Neural cell (in vitro differentiated cells): ENCODE measurements at regions not wholly inside any gene's neighbourhood (a gene's known extent, or its start where the extent isn't known, plus 50 kb on each side); places are given as distances from the start of the nearest gene placed in this dataset.

Source experiments
- H2AFZ ChIP-seq: fragments of 200-600, 300-800 bp; sonication (generic), shearing (Covaris generic); 2 replicates; pipeline ENCODE4 v1.6.0; 2014; ENCODE audit warnings: low read depth, mild to moderate bottlenecking, antibody characterized with exemption, low read length, moderate library complexity
- H3F3A ChIP-seq: fragments of 200-600 bp; shearing (Covaris generic); 2 replicates; pipeline ENCODE4 v1.6.1; 2016; ENCODE audit warnings: mild to moderate bottlenecking, moderate library complexity, mixed read lengths, antibody characterized with exemption, low read length; ENCODE audit not compliant: insufficient read depth, poor library complexity, severe bottlenecking
- H3K27ac ChIP-seq: fragments of 200-600, 300-800 bp; sonication (generic), shearing (Covaris generic); 2 replicates; pipeline ENCODE4 v1.5.1; 2014; ENCODE audit warnings: mild to moderate bottlenecking, low read length, moderate library complexity
- H3K27me3 ChIP-seq: fragments of 300-800, 200-600 bp; sonication (generic), shearing (Covaris generic); 2 replicates; pipeline ENCODE4 v1.6.0; 2014; ENCODE audit warnings: mild to moderate bottlenecking, low read depth, low read length, moderate library complexity; ENCODE audit not compliant: insufficient read depth
- H3K36me3 ChIP-seq: fragments of 300-800, 200-600 bp; sonication (generic), shearing (Covaris generic); 2 replicates; pipeline ENCODE4 v1.5.1; 2014; ENCODE audit warnings: mild to moderate bottlenecking, antibody characterized with exemption, low read length, moderate library complexity; ENCODE audit not compliant: insufficient read depth
- H3K4me2 ChIP-seq: fragments of 300-800, 200-600 bp; sonication (generic), shearing (Covaris generic); 2 replicates; pipeline ENCODE4 v1.6.0; 2014; ENCODE audit warnings: mild to moderate bottlenecking, low read length
- H3K4me3 ChIP-seq: fragments of 300-800, 200-600 bp; sonication (generic), shearing (Covaris generic); 2 replicates; pipeline ENCODE4 v1.5.1; 2014; ENCODE audit warnings: mild to moderate bottlenecking, low read length, moderate library complexity
- H3K79me2 ChIP-seq: fragments of 200-600 bp; shearing (Covaris generic); replicated peaks from 2 replicates; pipeline ENCODE4 v1.6.0; 2014; ENCODE audit warnings: mild to moderate bottlenecking, low read length, moderate library complexity; ENCODE audit not compliant: insufficient read depth
- H3K9ac ChIP-seq: fragments of 300-800, 200-600 bp; sonication (generic), shearing (Covaris generic); 2 replicates; pipeline ENCODE4 v1.6.1; 2016; ENCODE audit warnings: mild to moderate bottlenecking, low read length, mixed read lengths
- H3K9me2 ChIP-seq: fragments of 200-600 bp; shearing (Covaris generic); 2 replicates; pipeline ENCODE4 v1.6.1; 2016; ENCODE audit warnings: mild to moderate bottlenecking, low read length, mixed read lengths; ENCODE audit not compliant: insufficient read depth
- H3K9me3 ChIP-seq: fragments of 200-600, 300-800 bp; sonication (generic), shearing (Covaris generic); 2 replicates; pipeline ENCODE4 v1.6.1; 2016; ENCODE audit warnings: mild to moderate bottlenecking, mixed run types, low read length, moderate library complexity, mixed read lengths
- H4K20me1 ChIP-seq: fragments of 200-600 bp; shearing (Covaris generic); 2 replicates; pipeline ENCODE4 v1.6.1; 2016; ENCODE audit warnings: mild to moderate bottlenecking, mixed run types; ENCODE audit not compliant: insufficient read depth
- EP300 ChIP-seq: fragments of 450-650 bp; conservative IDR thresholded peaks from 2 replicates; pipeline ENCODE4 v1.6.1; 2014; ENCODE audit warnings: antibody characterized with exemption, mild to moderate bottlenecking, moderate library complexity; ENCODE audit not compliant: poor library complexity, severe bottlenecking
- EZH2 ChIP-seq: fragments of 200-600, 300-800 bp; shearing (Covaris generic), sonication (generic); IDR thresholded peaks from 2 replicates; pipeline ENCODE4 v1.6.1; 2014; ENCODE audit warnings: antibody characterized with exemption, low read length, borderline replicate concordance, mild to moderate bottlenecking; ENCODE audit not compliant: insufficient read depth, poor library complexity, severe bottlenecking
- MXI1 ChIP-seq: fragments of 450-650 bp; conservative IDR thresholded peaks from 2 replicates; pipeline ENCODE4 v1.6.1; 2014; ENCODE audit warnings: antibody characterized with exemption, mild to moderate bottlenecking; ENCODE audit not compliant: poor library complexity, severe bottlenecking
- POLR2AphosphoS5 ChIP-seq: IDR thresholded peaks from 2 replicates; pipeline ENCODE4 v1.6.1; 2012
- RAD21 ChIP-seq: fragments of 450-650 bp; conservative IDR thresholded peaks from 2 replicates; pipeline ENCODE4 v1.6.1; 2014; ENCODE audit warnings: antibody characterized with exemption, mild to moderate bottlenecking, moderate library complexity
- SMC3 ChIP-seq: fragments of 450-650 bp; conservative IDR thresholded peaks from 2 replicates; pipeline ENCODE4 v1.6.1; 2014; ENCODE audit warnings: antibody characterized with exemption, mild to moderate bottlenecking, moderate library complexity; ENCODE audit not compliant: poor library complexity
- TAF1 ChIP-seq: IDR thresholded peaks from 2 replicates; pipeline ENCODE4 v1.6.1; 2012; ENCODE audit warnings: low read depth
- TF ChIP-seq, protein P1 (sequence below): IDR thresholded peaks from 2 replicates; pipeline ENCODE4 v1.6.1; 2012; ENCODE audit warnings: borderline replicate concordance
- TF ChIP-seq, protein P2 (sequence below): fragments of 450-650 bp; IDR thresholded peaks from 2 replicates; pipeline ENCODE4 v1.5.1; 2014; ENCODE audit warnings: antibody characterized with exemption, mild to moderate bottlenecking, moderate library complexity; ENCODE audit not compliant: poor library complexity, severe bottlenecking

DNA sequence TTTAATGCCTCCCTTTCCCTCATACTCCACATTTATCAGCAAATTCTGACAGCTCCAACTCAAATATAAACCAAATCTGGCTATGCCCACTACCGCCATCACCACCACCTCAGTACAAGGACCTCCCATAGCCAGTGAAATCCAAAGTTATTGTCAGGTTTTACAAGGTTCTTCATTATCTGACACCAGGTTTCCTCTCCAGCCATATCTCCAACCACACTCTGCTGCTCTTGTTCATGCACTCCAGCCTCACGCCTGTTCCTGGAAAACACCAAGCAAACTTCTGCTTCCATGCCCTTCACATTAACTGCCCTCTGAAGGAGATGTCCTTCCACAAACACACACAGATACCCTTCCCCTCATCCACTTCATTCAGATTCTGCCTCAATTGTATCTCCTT, 102.2 kb upstream of the MIR17HG start:
- Histone ChIP-seq H3K36me3 (no peaks in the 10 kb centered on the region), H3K4me3 (no peak overlapping the region), H3F3A (no peaks in the 10 kb centered on the region), H3K79me2 (no peaks in the 10 kb centered on the region), H3K4me2 (no peak overlapping the region), H3K27ac (no peak overlapping the region), H4K20me1 (no peaks in the 10 kb centered on the region), H2AFZ (no peak overlapping the region), H3K9ac (no peak overlapping the region), H3K27me3 (no peaks in the 10 kb centered on the region), H3K9me3 (no peaks in the 10 kb centered on the region), H3K9me2 (no peaks in the 10 kb centered on the region)
- TF ChIP-seq EP300 (no peak), EZH2 (no peak), MXI1 (no peak), TAF1 (no peak), POLR2AphosphoS5 (no peak), RAD21 (no peak), SMC3 (no peak)
- TF ChIP-seq, protein P1, sequence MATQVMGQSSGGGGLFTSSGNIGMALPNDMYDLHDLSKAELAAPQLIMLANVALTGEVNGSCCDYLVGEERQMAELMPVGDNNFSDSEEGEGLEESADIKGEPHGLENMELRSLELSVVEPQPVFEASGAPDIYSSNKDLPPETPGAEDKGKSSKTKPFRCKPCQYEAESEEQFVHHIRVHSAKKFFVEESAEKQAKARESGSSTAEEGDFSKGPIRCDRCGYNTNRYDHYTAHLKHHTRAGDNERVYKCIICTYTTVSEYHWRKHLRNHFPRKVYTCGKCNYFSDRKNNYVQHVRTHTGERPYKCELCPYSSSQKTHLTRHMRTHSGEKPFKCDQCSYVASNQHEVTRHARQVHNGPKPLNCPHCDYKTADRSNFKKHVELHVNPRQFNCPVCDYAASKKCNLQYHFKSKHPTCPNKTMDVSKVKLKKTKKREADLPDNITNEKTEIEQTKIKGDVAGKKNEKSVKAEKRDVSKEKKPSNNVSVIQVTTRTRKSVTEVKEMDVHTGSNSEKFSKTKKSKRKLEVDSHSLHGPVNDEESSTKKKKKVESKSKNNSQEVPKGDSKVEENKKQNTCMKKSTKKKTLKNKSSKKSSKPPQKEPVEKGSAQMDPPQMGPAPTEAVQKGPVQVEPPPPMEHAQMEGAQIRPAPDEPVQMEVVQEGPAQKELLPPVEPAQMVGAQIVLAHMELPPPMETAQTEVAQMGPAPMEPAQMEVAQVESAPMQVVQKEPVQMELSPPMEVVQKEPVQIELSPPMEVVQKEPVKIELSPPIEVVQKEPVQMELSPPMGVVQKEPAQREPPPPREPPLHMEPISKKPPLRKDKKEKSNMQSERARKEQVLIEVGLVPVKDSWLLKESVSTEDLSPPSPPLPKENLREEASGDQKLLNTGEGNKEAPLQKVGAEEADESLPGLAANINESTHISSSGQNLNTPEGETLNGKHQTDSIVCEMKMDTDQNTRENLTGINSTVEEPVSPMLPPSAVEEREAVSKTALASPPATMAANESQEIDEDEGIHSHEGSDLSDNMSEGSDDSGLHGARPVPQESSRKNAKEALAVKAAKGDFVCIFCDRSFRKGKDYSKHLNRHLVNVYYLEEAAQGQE: no peak
- TF ChIP-seq, protein P2, sequence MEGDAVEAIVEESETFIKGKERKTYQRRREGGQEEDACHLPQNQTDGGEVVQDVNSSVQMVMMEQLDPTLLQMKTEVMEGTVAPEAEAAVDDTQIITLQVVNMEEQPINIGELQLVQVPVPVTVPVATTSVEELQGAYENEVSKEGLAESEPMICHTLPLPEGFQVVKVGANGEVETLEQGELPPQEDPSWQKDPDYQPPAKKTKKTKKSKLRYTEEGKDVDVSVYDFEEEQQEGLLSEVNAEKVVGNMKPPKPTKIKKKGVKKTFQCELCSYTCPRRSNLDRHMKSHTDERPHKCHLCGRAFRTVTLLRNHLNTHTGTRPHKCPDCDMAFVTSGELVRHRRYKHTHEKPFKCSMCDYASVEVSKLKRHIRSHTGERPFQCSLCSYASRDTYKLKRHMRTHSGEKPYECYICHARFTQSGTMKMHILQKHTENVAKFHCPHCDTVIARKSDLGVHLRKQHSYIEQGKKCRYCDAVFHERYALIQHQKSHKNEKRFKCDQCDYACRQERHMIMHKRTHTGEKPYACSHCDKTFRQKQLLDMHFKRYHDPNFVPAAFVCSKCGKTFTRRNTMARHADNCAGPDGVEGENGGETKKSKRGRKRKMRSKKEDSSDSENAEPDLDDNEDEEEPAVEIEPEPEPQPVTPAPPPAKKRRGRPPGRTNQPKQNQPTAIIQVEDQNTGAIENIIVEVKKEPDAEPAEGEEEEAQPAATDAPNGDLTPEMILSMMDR: no peak

DNA sequence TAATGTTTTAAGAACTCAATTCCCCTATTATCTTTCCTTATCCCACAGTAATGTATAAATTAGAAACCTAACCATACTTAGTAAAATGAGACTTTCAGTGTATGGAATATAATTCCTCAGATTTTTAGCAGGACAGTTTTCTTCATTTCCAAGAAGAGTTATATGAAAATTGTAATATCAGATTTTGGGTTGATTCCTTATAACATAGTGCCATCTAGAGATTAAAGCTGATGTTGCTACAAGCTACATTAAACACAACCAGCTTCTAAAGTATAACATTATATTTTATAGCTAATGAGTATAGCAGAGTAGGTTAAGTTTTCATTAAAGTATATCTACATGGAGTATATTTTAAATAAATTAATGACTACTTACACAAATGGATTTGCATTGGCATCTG, 99.7 kb upstream of the MIR17HG start:
- H2AFZ ChIP-seq: no peak overlapping the region

More for the DNA sequence above, 99.7 kb upstream of the MIR17HG start:
- H3K9me2 ChIP-seq: no peaks in the 10 kb centered on the region
- no peak overlapping the region for H3K4me2 ChIP-seq
- H4K20me1 ChIP-seq: no peaks in the 10 kb centered on the region
- H3K9ac ChIP-seq: no peak overlapping the region
- H3K79me2 ChIP-seq: no peaks in the 10 kb centered on the region
- H3K36me3 ChIP-seq: no peaks in the 10 kb centered on the region
- no peak overlapping the region for H3K27ac ChIP-seq
- H3K4me3 ChIP-seq: no peak overlapping the region
- H3F3A ChIP-seq: no peaks in the 10 kb centered on the region
- no peaks in the 10 kb centered on the region for H3K27me3 ChIP-seq
- no peaks in the 10 kb centered on the region for H3K9me3 ChIP-seq
- TF ChIP-seq EZH2 (no peak), TAF1 (no peak), RAD21 (peak; percentile 85), POLR2AphosphoS5 (no peak), MXI1 (no peak), EP300 (no peak), SMC3 (peak; percentile 78)
- TF ChIP-seq, protein P2: peak; percentile 78
